Adrenal gland (tissue), 5 donors: ENCODE measurements at regions not wholly inside any gene's neighbourhood (a gene's known extent, or its start where the extent isn't known, plus 50 kb on each side); places are given as distances from the start of the nearest gene placed in this dataset.

ENCODE experiments used
- CTCF ChIP-seq, 6 experiments: fragments of 450-650 bp in 4 of 6; fragments of 200-600 bp in 2 of 6; sonication (generic) in 1 of 6; IDR thresholded peaks; 1 replicate in 5 of 6; 2 replicates in 1 of 6; pipeline versions ENCODE4 v1.5.1 to v1.8.0; 2016 to 2021; ENCODE audit warnings: antibody characterized with exemption in 6 of 6, mild to moderate bottlenecking in 2 of 6, moderate library complexity in 1 of 6
- POLR2A ChIP-seq, 2 donors: fragments of 450-650 bp; IDR thresholded peaks; one replicate each; pipeline ENCODE4 v1.6.1; 2017; ENCODE audit warnings: antibody characterized with exemption in 2 of 2, mild to moderate bottlenecking in 2 of 2, moderate library complexity in 1 of 2
- donor health status: DM: no; HTN: no; CAD: no.

- TF ChIP-seq CTCF (IDR thresholded peaks at IDR 0.05) (no peak), POLR2A (IDR thresholded peaks at IDR 0.05) (no peak)
Measured at GRCh38 chr4:65911720-65912119, 241.4 kb upstream of the EPHA5 start.
